Jurkat, Clone E6-1 (cell line): ENCODE measurements at regions not wholly inside any gene's neighbourhood (a gene's known extent, or its start where the extent isn't known, plus 50 kb on each side); places are given as distances from the start of the nearest gene placed in this dataset.

Source experiments
- DNase-seq: peaks from one replicate; pipeline ENCODE4 v3.0.0-alpha.2; 2011; ENCODE audit warnings: low read depth, low spot score
- H3K4me3 ChIP-seq: 2 replicates; pipeline ENCODE4 v1.5.1; 2011; ENCODE audit warnings: mild to moderate bottlenecking, low read length, control low read depth, moderate library complexity

DNA sequence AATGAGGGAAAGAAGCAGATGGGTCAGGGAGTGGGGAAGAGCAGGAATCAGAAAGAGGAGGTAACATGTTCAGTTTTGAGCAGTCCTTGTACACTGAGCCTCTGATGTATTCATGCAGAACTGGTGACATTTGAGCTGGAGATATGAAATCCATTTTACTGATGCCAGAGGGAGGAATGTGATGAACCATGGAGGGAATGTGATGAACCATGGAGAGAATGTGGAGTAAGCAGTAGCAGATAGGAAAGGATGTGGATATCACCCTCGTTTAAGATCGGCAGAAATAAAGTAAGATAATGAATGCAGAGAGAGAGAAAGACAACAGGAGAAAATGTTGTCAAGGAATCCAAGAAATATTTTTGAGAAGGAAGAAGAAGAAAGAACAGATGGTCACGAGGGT lies 231.6 kb downstream of the TBXT start:
- no peak overlapping the region for H3K4me3 ChIP-seq
- no peak for DNase-seq

DNA sequence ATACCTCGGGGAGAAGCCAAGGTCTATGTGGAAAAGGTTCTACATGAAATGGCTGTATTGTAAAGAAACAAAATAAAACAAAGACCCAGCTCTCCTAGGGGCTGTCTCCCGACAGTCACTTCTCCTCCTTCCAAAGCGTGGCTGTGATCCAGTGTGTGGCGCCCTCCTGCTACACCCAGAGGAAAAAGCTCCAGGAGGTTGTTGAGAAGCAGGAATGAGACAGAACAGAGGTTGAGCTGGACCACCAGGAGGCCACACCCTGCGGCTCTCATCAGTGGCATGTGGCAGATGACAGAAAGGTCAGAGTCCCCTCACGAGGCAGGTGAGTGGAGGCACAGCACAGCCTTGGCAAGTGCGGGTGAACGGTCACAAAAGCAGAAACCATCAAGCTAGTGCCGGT lies 236.0 kb downstream of the TBXT start:
- no peak for DNase-seq
- H3K4me3 ChIP-seq = no peak overlapping the region

DNA sequence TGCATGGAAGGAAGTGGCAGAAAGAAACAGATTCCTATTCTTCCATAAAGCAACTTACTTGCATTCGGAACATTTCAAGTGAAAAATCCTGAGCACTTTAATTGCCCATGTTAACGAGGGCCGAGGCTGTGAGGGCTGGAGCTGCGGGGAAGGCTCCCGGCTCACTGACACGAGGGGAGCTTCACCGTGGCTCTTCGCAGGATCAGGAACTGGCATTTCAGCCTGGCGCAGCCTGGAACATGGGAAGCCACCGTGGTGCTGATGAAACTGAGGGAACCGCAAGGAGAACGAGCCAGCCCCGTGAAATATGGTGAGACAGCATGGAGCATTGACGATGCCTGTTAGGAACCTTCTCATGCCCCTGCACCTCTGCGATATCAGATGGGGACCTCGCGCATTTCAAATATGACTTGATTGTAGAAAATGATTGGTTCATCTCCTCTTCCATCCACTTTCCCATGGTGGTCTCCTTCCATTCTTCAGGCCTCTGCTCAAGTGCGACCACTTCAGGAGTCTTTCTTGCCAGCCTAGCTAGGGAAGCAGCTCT lies 236.9 kb downstream of the TBXT start:
- no peak overlapping the region for H3K4me3 ChIP-seq
- DNase-seq = no peak

DNA sequence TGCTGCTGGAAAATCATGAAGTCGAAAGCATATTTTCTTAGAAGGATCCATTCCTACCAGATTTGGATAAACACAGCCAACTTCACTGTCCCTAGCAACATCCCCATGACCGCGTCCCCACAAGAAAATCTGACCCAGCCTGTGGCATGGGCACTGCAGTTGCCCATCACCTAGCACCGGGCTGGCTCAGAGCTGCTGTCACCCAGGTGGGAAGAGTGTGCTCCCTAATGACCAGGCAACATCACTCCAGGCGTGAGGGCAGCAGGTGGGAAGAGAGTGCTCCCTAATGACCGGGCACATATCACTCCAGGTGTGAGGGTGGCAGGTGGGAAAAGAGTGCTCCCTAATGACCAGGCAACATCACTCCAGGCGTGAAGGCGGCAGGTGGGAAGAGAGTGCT lies 238.0 kb downstream of the TBXT start:
- no peak for DNase-seq
- no peak overlapping the region for H3K4me3 ChIP-seq

DNA sequence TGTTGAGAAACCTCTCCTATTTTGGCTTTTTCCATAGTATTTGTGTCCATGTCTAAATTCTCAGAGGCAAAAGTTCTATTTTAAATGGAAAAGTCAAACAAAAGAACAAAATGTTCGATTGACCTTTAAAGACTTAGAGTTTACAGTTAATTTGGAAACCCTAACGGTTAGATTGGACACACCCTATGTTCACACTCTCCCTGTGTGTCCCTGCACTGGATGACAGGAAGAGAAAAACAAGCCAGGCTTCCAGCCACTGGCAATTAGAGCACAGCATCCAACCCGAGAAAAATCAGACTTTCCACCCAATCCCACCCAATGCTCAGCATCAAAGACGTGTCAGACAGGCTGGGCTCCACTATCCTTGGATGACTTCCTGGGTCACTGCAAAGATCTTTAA lies 241.3 kb downstream of the TBXT start:
- DNase-seq = no peak
- H3K4me3 ChIP-seq = no peak overlapping the region

DNA sequence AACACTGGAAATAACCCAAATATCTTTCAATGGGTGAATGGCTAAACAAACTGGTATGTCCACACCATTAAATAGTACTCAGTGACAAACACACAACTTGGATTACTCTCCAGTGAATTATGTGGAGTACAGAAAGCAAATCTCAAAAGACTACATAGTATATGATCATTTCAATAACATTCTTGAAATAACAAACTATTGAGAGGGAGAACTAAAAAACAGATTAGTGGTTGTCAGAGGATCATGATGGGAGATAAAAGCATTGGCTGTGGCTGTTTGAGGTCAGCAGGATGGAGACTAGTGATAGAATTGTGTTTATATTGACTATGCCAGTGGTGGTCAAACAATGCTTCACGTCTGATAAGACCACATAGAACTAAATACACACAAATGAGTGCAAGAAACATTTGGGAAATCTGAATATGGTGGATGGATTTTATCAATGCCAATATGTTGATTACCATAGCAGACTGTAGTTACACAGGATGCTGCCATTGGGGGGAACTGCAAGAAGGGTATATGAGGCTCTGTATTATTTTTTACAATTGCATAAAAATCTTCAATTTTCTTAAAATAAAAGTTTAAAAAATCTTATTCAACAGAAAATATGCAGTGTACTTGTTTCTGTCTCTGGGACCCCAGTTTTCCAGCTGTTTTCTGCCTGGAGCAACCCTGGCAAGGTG lies 242.0 kb downstream of the TBXT start:
- no peak overlapping the region for H3K4me3 ChIP-seq
- no peak for DNase-seq

DNA sequence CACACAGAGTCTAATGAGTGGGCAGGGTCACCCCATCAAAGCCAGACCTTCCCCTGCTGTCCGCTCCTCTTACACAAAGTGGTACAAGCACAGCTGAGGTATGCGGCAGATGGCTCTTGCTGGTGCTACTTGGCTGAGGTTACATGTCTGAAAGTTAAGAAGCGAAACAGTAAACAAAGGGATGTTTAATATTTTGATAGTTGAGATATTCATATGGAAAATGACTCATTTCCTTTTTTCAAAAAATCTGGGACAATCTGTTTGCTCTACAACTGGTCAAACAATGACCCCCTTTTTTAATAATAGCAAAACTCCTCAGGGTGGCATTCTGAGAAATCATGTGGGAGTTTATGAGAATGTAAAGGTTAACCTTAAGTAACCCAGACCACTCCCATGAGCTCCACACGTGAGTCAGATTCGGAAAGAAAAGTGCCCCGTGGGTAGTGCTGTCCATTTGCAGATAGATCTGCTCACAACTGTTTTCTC lies 245.3 kb downstream of the TBXT start:
- DNase-seq = no peak
- H3K4me3 ChIP-seq = no peak overlapping the region

DNA sequence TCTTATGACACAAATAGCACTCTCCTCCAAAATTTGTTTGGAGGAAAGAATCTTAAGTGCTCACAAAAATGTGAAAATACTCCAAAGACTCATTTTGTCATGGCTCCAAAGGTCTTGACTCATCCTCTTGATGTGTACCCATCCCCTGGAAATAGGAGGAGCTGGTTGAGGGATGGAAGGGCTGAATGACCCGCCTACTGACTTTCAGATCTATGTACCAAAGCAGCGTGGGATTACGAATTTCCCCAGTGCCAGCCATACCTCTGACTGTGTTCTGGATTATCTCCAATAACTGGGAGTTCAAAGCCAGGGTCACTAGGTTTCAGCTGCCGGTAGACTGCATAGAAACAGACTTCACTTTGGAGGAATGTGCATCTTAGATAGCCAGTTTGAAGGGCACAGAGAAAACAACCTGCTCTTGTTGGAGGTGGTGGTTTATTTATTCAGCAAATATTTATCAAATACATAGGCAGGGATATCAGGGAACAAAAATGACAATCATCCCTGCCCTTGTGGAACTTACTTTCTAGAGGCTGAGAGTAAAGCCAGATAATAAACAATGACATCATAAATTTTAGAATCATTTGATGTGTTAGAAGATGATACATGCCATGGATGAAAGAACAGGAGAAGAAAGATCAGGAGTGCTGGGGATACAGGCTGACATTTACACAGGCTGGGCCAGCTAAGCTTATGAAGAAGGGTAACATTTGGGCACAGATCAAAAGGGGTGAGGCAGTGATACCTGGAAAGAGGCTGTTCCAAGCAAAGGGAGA lies 246.6 kb downstream of the TBXT start:
- no peak for DNase-seq
- H3K4me3 ChIP-seq = no peak overlapping the region

DNA sequence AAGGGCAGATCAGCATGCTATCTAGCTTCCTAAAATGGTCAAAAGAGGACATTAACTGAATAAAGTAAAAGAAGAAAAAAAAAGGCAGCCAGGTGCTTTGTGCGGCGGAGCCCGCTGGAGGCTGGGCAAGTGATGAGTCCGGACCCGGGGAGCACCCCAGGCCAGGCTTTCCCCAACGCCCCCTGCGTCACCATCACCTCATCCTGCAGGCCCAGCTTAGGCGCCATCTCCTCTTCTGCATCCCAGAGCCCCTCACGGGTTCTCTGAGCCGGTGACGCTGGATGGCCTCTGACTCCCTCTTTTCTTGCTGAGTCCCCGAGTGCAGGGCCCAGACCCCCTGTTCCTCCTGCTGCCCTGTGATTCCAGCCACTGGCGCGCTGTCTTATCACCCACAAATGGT lies 250.1 kb downstream of the TBXT start:
- no peak for DNase-seq
- H3K4me3 ChIP-seq = no peak overlapping the region

DNA sequence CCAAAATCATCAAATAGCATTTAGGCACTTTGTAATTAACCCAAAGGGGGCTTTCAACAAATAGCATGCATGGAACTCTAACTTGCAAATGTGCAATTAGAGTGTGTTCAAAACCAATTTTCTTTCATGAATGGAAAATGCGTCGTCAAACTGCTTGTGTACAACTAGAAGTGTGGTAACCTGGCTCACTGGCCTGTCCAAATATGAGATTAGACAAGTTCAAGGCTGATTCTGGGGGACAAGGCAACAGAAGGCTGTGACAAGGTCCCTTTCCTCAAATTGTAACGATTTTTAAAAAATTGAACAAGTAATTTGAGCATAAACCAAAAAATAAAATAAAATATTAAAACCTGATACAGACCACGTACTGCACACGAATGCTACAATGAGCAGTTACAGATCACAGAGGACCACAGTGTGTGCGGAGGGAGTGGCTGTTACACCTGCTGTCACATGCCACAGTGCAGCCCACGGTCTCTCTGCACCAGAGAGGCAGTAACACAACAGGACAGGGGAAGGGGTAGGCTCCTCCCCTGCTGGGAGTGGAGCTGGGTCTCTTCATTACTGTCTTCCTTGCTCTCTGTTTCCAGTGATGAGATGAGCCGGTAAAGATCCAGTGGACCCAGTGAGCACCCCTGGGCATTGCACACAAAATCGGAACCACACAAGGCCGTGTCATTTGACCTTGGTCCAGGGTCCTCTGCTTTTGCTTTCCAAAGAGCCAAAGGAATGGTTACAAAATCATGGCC lies 252.2 kb upstream of the PDE10A start:
- no peak overlapping the region for H3K4me3 ChIP-seq
- DNase-seq = no peak

DNA sequence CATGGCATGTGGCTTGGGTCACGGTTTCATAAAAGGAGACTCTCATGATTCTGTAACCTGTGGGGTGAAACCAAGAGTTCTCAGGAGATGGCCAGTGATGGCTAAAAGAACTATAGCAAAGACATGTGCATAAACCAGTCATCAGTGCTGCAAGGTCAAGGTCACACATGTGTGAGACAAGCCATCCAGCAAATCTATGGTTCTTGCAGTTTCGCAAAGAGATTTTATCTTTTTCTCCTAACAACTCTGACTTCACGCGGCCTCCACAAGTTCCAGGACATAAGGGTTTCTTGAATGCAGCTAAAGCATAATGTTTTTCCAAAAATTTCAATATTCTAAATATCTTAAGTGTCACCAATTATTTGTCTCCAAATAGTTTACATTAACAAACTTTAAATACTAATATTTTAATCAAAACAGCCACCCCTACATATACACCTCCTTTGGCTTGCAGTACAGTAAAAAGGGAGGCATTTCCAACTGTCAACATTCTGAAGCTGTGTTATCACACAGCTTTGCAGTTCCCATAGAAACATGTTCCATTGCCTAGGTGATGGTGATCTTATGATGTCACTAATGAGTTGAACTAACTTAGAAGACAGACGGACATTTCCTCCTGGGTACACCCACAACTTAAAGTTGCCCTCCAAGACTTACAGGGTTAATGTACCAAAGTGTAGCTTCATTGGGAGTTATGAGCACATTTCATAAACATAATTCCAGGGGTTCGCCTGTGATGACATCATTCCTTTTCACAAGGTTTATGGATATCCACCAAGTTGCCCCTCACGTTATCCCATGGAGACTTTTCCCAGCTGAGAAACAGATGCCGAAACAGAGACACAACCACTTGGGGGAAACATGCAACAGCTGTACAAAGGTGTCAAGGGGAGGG lies 250.9 kb upstream of the PDE10A start:
- no peak for DNase-seq
- no peak overlapping the region for H3K4me3 ChIP-seq

DNA sequence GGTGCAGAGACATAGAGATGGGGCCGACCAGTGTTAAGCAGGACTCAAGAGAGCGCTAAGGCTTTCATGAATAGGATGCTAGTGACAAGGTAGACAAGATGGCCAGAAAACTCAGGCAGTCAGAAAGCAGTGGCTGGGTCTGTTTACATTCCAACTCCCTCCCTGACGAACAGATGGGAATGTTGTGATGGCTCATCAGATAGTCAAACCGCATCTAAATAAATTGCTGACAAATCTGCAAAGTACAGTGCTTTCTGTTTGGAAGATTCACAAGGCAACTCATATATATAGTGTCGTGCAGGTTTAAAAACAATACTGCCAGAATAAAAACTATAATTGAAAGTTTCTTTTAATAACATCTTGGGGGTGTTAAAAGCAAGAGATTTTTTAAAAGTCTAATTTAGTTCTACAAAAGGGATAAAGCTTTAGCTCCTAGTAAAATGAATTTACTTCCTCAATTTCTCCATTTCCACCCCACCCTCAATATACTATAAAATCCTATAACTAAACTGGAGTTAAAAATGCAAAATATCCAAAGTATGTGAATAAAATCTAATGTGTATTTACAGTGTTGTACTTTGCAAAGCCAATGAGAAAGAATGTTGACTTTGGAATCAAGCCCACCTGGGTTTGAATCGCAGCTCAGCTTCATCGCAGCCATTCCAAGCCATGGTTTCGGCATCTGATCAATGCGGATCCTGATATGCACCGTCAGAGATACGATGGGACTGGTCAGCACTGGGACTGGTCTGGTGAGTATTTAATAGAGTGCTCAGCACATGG lies 247.3 kb upstream of the PDE10A start:
- no peak overlapping the region for H3K4me3 ChIP-seq
- no peak for DNase-seq

DNA sequence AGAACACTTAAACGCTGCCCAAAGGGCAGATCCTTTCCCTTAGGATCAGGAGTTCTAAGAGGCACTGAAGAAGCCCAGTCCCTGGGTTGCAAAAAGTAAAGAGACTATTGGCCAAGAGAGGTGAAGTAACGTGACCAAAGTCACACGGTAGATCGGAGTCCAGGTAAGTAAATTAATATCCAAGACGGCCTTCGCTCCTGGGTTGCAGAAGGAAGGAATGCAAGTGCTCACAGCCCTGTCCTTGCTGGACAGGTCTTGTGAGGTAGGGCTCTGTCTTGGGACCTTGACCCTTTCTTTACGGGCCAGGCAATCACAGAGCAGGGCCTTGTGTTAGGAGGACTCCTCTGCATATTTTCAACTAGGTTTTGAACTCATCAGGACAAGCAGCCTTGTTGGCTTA lies 243.7 kb upstream of the PDE10A start:
- DNase-seq = no peak
- H3K4me3 ChIP-seq = no peak overlapping the region

DNA sequence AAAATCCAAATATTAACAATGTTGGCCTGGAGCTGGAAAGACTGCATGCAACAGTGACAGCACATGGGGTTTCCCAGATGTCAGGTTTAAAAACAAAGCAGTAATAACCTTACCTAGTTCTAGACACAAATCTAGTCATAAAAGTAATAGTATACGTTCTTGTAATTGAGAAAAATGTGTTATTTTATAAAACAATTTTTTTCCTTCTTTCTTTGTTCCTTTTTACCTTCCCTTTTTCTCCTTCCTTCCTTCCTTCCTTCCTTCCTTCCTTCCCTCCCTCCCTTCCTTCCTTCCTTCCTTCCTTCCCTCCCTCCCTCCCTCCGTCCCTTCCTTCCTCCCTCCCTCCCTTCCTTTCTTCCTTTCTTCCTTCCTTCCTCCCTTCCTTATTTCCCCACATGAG lies 242.7 kb upstream of the PDE10A start:
- no peak overlapping the region for H3K4me3 ChIP-seq
- DNase-seq = no peak

DNA sequence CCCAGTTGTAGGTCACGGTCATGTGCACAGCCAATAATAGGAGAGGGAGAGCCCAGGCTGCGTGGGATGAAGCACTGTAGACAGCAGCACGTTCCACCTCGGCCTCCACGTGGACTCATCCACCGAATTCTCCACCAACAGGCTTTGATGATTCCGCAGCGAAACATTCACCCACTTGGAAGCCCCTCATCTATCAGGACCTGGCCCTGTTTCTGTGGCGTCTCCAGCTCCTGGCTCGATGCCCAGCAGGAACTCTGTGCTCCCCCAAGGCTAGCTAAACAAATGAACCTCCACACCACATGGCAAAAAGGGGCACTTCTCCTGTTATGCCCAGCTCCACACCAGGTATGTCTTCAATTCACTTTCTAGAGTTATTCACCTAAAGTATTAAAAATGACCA lies 237.9 kb upstream of the PDE10A start:
- no peak for DNase-seq
- no peak overlapping the region for H3K4me3 ChIP-seq

DNA sequence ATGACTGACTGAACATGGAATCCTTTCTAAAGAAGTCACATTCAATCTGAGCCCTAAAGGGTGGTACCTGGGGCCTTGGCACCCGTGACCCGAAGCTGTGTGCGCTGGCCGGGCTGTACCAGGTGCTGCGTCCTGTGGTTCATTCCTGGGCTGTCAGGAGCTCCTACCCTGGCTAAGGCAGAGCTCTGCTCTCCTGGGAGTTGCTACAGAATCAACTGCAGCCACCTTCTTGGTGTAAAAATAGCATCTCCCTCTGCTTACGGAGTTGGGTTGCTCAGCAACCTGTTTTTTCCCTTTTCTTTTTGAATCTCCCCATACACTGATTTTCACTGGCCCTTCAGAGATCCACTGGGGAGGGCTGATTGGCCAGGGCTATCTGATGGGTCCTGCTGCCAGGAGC lies 236.6 kb upstream of the PDE10A start:
- DNase-seq = no peak
- H3K4me3 ChIP-seq = no peak overlapping the region

DNA sequence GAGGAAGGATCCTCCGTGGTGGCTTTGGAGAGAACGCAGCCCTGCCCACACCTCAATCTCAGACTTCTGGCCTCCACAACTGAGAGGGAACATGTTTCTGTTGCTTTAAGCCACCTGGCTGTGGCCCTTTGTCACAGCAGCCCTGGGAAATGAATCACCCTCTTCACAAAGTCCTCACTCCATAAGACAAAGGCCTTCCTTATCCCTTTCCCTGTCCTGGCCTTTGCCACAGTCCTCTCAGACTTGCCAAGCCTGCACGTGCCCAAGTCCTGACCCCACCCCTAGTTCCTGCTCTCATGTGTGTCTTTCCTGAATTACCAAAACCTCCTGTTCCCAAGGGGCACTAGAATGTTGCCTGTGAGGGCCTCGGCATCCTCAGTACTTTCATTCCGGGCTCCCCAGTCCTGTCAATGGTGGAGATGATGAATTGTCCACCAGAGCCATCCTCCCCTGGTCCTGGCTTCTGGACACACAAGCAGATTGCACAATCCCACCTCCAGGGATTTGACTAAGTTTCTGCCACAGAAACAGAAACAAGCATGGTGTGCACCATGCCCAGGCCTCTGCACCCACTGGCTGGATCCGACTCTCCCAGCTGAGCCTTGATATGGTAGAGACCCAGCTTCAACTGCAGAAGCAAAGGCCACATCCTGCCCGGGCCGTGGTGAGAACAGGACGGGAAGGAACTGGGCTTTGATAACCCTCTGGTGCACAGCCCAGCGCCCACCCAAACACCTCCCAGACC lies 232.6 kb upstream of the PDE10A start:
- no peak for DNase-seq
- H3K4me3 ChIP-seq = no peak overlapping the region
